K562 (cell line): ENCODE measurements at regions not wholly inside any gene's neighbourhood (a gene's known extent, or its start where the extent isn't known, plus 50 kb on each side); places are given as distances from the start of the nearest gene placed in this dataset.

Source experiments
- ETV1 ChIP-seq: fragments of 450-650 bp; conservative IDR thresholded peaks from 2 replicates; pipeline ENCODE4 v1.6.1; 2016; ENCODE audit warnings: missing genetic modification characterization, control low read depth, low read depth, missing compliant biosample characterization
- LARP7 ChIP-seq: fragments of 450-650 bp; IDR thresholded peaks from 2 replicates; pipeline ENCODE4 v1.6.1; 2016
- MGA ChIP-seq: fragments of 450-650 bp; IDR thresholded peaks from 2 replicates; pipeline ENCODE4 v1.6.1; 2016; ENCODE audit warnings: mild to moderate bottlenecking, moderate library complexity
- RFX7 ChIP-seq: fragments of 250-450 bp; sonication (Bioruptor Pico); IDR thresholded peaks from 2 replicates; pipeline ENCODE4 v1.5.1; 2021; ENCODE audit warnings: mild to moderate bottlenecking
- SRF ChIP-seq, 2 experiments: fragments of 250-450, 450-650 bp in 1 of 2; sonication (Bioruptor Pico) in 1 of 2; sonication (generic) in 1 of 2; formaldehyde crosslinking; IDR thresholded peaks; 2 replicates each; pipeline versions ENCODE4 v1.5.0 to v1.5.1; 2020 to 2022; ENCODE audit warnings: mild to moderate bottlenecking in 1 of 2, missing genetic modification reagents in 1 of 2
- ZNF668 ChIP-seq: fragments of 250-450 bp; sonication (Bioruptor Pico); IDR thresholded peaks from 2 replicates; pipeline ENCODE4 v1.8.0; 2022; ENCODE audit warnings: mild to moderate bottlenecking, inconsistent platforms

- no peak for TF ChIP-seq MGA
- no peak for TF ChIP-seq ZNF668
- no peak for TF ChIP-seq SRF (CRISPR knock-in tag; IDR thresholded peaks at IDR 0.05)
- TF ChIP-seq LARP7, result no peak
- no peak for TF ChIP-seq RFX7
- no peak for TF ChIP-seq ETV1 (tag)
Observed at GRCh38 chr5:143916451-143916850, 104.5 kb downstream of the HMHB1 start (continued).
